Right atrium auricular region (tissue), 2 donors: ENCODE measurements at regions not wholly inside any gene's neighbourhood (a gene's known extent, or its start where the extent isn't known, plus 50 kb on each side); places are given as distances from the start of the nearest gene placed in this dataset.
"Not testable (repeated sequence)": the region's sequence is repeated elsewhere in the genome, so short reads cannot be mapped to it uniquely, and the experiment has no call there.

Experiments used
- DNase-seq: peaks from one replicate; pipeline ENCODE4 v3.0.0-alpha.2; 2019; ENCODE audit warnings: low spot score
- H3K27ac ChIP-seq, 2 donors: fragments of 200-600 bp; sonication (generic); 1 replicate in 1 of 2; 2 replicates in 1 of 2; pipeline ENCODE4 v1.5.1; 2016 to 2019
- H3K27me3 ChIP-seq, 2 donors: fragments of 200-600 bp; sonication (generic); one replicate each; pipeline versions ENCODE4 v1.5.1 to v1.6.0; 2017 to 2019
- H3K36me3 ChIP-seq: fragments of 200-600 bp; sonication (generic); one replicate; pipeline ENCODE4 v1.5.1; 2016
- H3K4me1 ChIP-seq, 2 donors: fragments of 200-600 bp; sonication (generic); one replicate each; pipeline versions ENCODE4 v1.5.1 to v1.6.0; 2017 to 2019
- H3K4me3 ChIP-seq, 2 donors: fragments of 200-600 bp; sonication (generic); 1 replicate in 1 of 2; 2 replicates in 1 of 2; pipeline ENCODE4 v1.5.1; 2017 to 2019; ENCODE audit warnings: mild to moderate bottlenecking in 1 of 2, moderate library complexity in 1 of 2
- H3K9me3 ChIP-seq, 2 donors: fragments of 200-600 bp; sonication (generic); one replicate each; pipeline ENCODE4 v1.5.1; 2019
- CTCF ChIP-seq, 2 donors: fragments of 200-600 bp; sonication (generic); IDR thresholded peaks; one replicate each; pipeline ENCODE4 v1.5.1; 2019; ENCODE audit warnings: antibody characterized with exemption in 2 of 2

DNA sequence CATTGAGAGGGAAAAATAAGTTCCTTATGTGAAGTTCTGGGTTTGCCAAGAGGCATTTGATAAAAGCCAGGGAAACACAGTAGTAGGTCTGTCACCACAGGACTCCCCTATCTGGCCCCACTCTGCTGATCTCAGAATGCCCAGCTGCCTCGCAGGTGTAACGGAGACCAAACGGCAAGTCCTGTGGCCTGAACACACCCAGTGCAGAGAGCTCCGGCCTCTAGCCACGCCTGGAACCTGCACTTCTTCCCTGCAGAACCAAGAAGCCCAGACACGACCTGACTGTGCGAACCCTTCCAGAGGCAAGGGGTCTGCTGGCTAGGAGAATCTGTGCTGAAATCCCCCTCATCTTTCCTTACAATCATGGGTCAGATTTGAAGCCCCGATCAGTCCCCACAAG, 432.8 kb upstream of the B3GAT1 start:
- Histone ChIP-seq H3K27ac (no peak overlapping the region), H3K4me1 (no peaks in the 10 kb centered on the region), H3K36me3 (no peaks in the 10 kb centered on the region), H3K9me3 (no peaks in the 10 kb centered on the region), H3K27me3 (no peaks in the 10 kb centered on the region), H3K4me3 (no peak overlapping the region)
- DNase-seq, result no peak
- TF ChIP-seq CTCF (IDR thresholded peaks at IDR 0.05), result no peak

GRCh38 chr11:134843735-134844134, 431.7 kb upstream of the B3GAT1 start:
- Histone ChIP-seq H3K4me1 (no peaks in the 10 kb centered on the region), H3K9me3 (no peaks in the 10 kb centered on the region), H3K4me3 (no peak overlapping the region), H3K36me3 (no peaks in the 10 kb centered on the region), H3K27me3 (no peaks in the 10 kb centered on the region), H3K27ac (no peak overlapping the region)
- peak; percentile 40 for DNase-seq
- no peak for TF ChIP-seq CTCF (IDR thresholded peaks at IDR 0.05)

GRCh38 chr11:134843020-134843419, 431.0 kb upstream of the B3GAT1 start:
- Histone ChIP-seq H3K4me1 (no peaks in the 10 kb centered on the region), H3K9me3 (no peaks in the 10 kb centered on the region), H3K27me3 (no peaks in the 10 kb centered on the region), H3K36me3 (no peaks in the 10 kb centered on the region), H3K4me3 (no peak overlapping the region), H3K27ac (no peak overlapping the region)
- no peak for TF ChIP-seq CTCF (IDR thresholded peaks at IDR 0.05)
- peak; percentile 49 for DNase-seq

- no peak for DNase-seq
- H3K27me3 ChIP-seq, result no peaks in the 10 kb centered on the region
- H3K9me3 ChIP-seq, result no peaks in the 10 kb centered on the region
- H3K36me3 ChIP-seq, result no peaks in the 10 kb centered on the region
- no peak for TF ChIP-seq CTCF (IDR thresholded peaks at IDR 0.05)
- no peak overlapping the region for H3K27ac ChIP-seq
- no peaks in the 10 kb centered on the region for H3K4me1 ChIP-seq
- H3K4me3 ChIP-seq, result no peak overlapping the region
Measured at GRCh38 chr11:134841972-134842371, 429.9 kb upstream of the B3GAT1 start.

DNA sequence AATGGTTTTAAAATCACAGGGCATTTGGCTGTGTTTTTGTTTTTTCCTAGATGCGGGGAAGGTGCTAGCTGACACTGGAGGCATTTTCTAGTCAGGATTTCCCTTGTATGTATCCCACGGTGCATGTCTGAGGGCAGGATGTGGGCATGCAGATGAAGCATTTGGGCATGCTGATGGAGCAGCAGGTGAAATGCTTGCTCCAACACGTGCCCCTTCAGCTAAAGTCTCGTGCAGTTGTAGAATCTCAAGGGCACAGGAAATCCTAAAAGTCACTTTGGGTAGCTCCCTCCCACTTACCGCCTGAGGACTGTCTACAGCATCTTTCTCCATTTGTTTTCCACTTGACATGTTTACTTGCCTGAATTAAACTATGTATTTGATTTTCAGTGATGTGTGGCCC, 429.4 kb upstream of the B3GAT1 start:
- H3K9me3 ChIP-seq, result no peaks in the 10 kb centered on the region
- no peak for DNase-seq
- no peaks in the 10 kb centered on the region for H3K27me3 ChIP-seq
- H3K4me3 ChIP-seq, result no peak overlapping the region
- no peaks in the 10 kb centered on the region for H3K4me1 ChIP-seq
- no peak overlapping the region for H3K27ac ChIP-seq
- no peaks in the 10 kb centered on the region for H3K36me3 ChIP-seq
- TF ChIP-seq CTCF (IDR thresholded peaks at IDR 0.05), result no peak

GRCh38 chr11:134840945-134841344, 428.9 kb upstream of the B3GAT1 start:
- Histone ChIP-seq H3K9me3 (no peaks in the 10 kb centered on the region), H3K36me3 (no peaks in the 10 kb centered on the region), H3K4me1 (no peaks in the 10 kb centered on the region), H3K27ac (no peak overlapping the region), H3K4me3 (no peak overlapping the region), H3K27me3 (no peaks in the 10 kb centered on the region)
- DNase-seq, result no peak
- no peak for TF ChIP-seq CTCF (IDR thresholded peaks at IDR 0.05)

DNA sequence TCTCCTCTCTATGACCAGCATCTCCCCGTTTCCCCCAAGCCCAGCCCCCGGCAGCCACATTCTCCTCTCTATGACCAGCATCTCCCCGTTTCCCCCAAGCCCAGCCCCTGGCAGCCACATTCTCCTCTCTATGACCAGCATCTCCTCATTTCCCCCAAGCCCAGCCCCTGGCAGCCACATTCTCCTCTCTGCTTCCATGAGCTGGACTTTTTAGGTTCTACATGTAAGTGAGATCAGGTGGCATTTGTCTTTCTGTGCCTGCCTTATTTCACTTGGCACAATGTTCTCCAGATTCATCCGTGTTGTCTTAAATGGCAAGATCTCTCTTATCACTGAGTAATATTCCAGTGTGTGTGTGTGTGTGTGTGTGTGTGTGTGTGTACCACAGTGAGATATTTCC, 428.1 kb upstream of the B3GAT1 start:
- not testable (repeated sequence) for H3K4me1 ChIP-seq, DNase-seq, H3K36me3 ChIP-seq, H3K4me3 ChIP-seq, H3K9me3 ChIP-seq, H3K27ac ChIP-seq, H3K27me3 ChIP-seq
